HuH-7.5 (cell line): ENCODE measurements at regions not wholly inside any gene's neighbourhood (a gene's known extent, or its start where the extent isn't known, plus 50 kb on each side); places are given as distances from the start of the nearest gene placed in this dataset.
"Not testable (repeated sequence)": the region's sequence is repeated elsewhere in the genome, so short reads cannot be mapped to it uniquely, and the experiment has no call there.

Experiments used
- DNase-seq: peaks from one replicate; pipeline ENCODE4 v3.0.0; 2011; ENCODE audit warnings: low spot score

- not testable (repeated sequence) for DNase-seq
These were observed 180.8 kb upstream of the GALNT15 start for GRCh38 chr3:15993660-15994059.

GRCh38 chr3:15996496-15996895, 178.0 kb upstream of the GALNT15 start:
- not testable (repeated sequence) for DNase-seq

GRCh38 chr3:15997274-15997943, 177.1 kb upstream of the GALNT15 start:
- DNase-seq = no peak

GRCh38 chr3:15998911-15999310, 175.6 kb upstream of the GALNT15 start:
- no peak for DNase-seq

GRCh38 chr3:16004812-16005211, 169.7 kb upstream of the GALNT15 start:
- no peak for DNase-seq

- DNase-seq = no peak
These were observed 163.1 kb upstream of the GALNT15 start for GRCh38 chr3:16011376-16011775.

- no peak for DNase-seq
These were observed 162.4 kb upstream of the GALNT15 start for GRCh38 chr3:16012086-16012485.

GRCh38 chr3:16013568-16013967, 160.9 kb upstream of the GALNT15 start:
- no peak for DNase-seq

- not testable (repeated sequence) for DNase-seq
These were observed 152.7 kb upstream of the GALNT15 start for GRCh38 chr3:16021801-16022200.

- DNase-seq = not testable (repeated sequence)
These were observed 150.6 kb upstream of the GALNT15 start for GRCh38 chr3:16023881-16024280.

- no peak for DNase-seq
These were observed 149.9 kb upstream of the GALNT15 start for GRCh38 chr3:16024548-16024947.

GRCh38 chr3:16026753-16027152, 147.7 kb upstream of the GALNT15 start:
- no peak for DNase-seq

GRCh38 chr3:16028604-16029003, 145.9 kb upstream of the GALNT15 start:
- no peak for DNase-seq

- no peak for DNase-seq
These were observed 144.1 kb upstream of the GALNT15 start for GRCh38 chr3:16030342-16030741.

- no peak for DNase-seq
These were observed 143.0 kb upstream of the GALNT15 start for GRCh38 chr3:16031434-16031833.

- no peak for DNase-seq
These were observed 140.4 kb upstream of the GALNT15 start for GRCh38 chr3:16033889-16034687.

GRCh38 chr3:16040991-16041390, 133.5 kb upstream of the GALNT15 start:
- DNase-seq = no peak

GRCh38 chr3:16048435-16049318, 125.8 kb upstream of the GALNT15 start:
- DNase-seq = peak; percentile 85

GRCh38 chr3:16050641-16051467, 123.6 kb upstream of the GALNT15 start:
- no peak for DNase-seq

- DNase-seq = no peak
These were observed 122.8 kb upstream of the GALNT15 start for GRCh38 chr3:16051691-16052090.

GRCh38 chr3:16052964-16053363, 121.5 kb upstream of the GALNT15 start:
- DNase-seq = no peak

GRCh38 chr3:16053794-16054193, 120.7 kb upstream of the GALNT15 start:
- DNase-seq = no peak
